BLaER1 treated with 17β-estradiol and CSF1 and Interleukin-3, amounts not matched to agents 10 nM and 100 nM (cell line): ENCODE measurements at regions not wholly inside any gene's neighbourhood (a gene's known extent, or its start where the extent isn't known, plus 50 kb on each side); places are given as distances from the start of the nearest gene placed in this dataset.
"Not testable (repeated sequence)": the region's sequence is repeated elsewhere in the genome, so short reads cannot be mapped to it uniquely, and the experiment has no call there.

Experiments used
- H3K27ac ChIP-seq, 11 experiments: shearing (Covaris generic); formaldehyde crosslinking; 2 replicates each; pipeline ENCODE4 v1.8.1; 2022
- H3K27me3 ChIP-seq, 11 experiments: shearing (Covaris generic); formaldehyde crosslinking; 2 replicates each; pipeline ENCODE4 v1.8.1; 2022
- H3K36me3 ChIP-seq, 11 experiments: shearing (Covaris generic); formaldehyde crosslinking; 2 replicates each; pipeline ENCODE4 v1.8.1; 2022
- H3K4me1 ChIP-seq, 10 experiments: shearing (Covaris generic); formaldehyde crosslinking; 2 replicates each; pipeline ENCODE4 v1.8.1; 2022
- H3K4me2 ChIP-seq, 11 experiments: shearing (Covaris generic); formaldehyde crosslinking; 2 replicates each; pipeline ENCODE4 v1.8.1; 2022
- H3K4me3 ChIP-seq, 10 experiments: shearing (Covaris generic); formaldehyde crosslinking; 2 replicates each; pipeline ENCODE4 v1.8.1; 2022
- H3K9ac ChIP-seq, 11 experiments: shearing (Covaris generic); formaldehyde crosslinking; 2 replicates each; pipeline ENCODE4 v1.8.1; 2022
- H3K9me3 ChIP-seq, 11 experiments: shearing (Covaris generic); formaldehyde crosslinking; replicated peaks in 1 of 11; 2 replicates each; pipeline ENCODE4 v1.8.1; 2022
- H4K20me1 ChIP-seq, 11 experiments: shearing (Covaris generic); formaldehyde crosslinking; 2 replicates each; pipeline ENCODE4 v1.8.1; 2022
- Cebpa-rat ChIP-seq, 11 experiments: shearing (Covaris generic); IDR thresholded peaks; 2 replicates each; pipeline ENCODE4 v1.8.1; 2022

GRCh38 chr6:115241373-115241772 lies 819.3 kb downstream of the FRK start:
- no peak overlapping the region for H3K4me3 ChIP-seq
- H3K9me3 ChIP-seq = peaks cover 0 to 13% (median 9%) of the 10 kb centered on the region in 11 experiments; a peak in 13 of 22 replicates
- H3K4me1 ChIP-seq = no peaks in the 10 kb centered on the region
- no peaks in the 10 kb centered on the region for H4K20me1 ChIP-seq
- no peak overlapping the region for H3K9ac ChIP-seq
- no peaks in the 10 kb centered on the region for H3K27me3 ChIP-seq
- TF ChIP-seq Cebpa-rat (IDR thresholded peaks at IDR 0.05) = no peak
- no peaks in the 10 kb centered on the region for H3K36me3 ChIP-seq
- H3K4me2 ChIP-seq = no peak overlapping the region
- no peak overlapping the region for H3K27ac ChIP-seq

- Histone ChIP-seq H3K27ac (no peak overlapping the region), H3K4me3 (no peak overlapping the region), H3K36me3 (no peaks in the 10 kb centered on the region), H3K9me3 (no peaks in the 10 kb centered on the region), H3K4me2 (no peak overlapping the region), H3K9ac (no peak overlapping the region), H3K4me1 (no peaks in the 10 kb centered on the region), H4K20me1 (no peaks in the 10 kb centered on the region), H3K27me3 (no peaks in the 10 kb centered on the region)
- no peak for TF ChIP-seq Cebpa-rat (IDR thresholded peaks at IDR 0.05)
These were observed 839.5 kb downstream of the FRK start for GRCh38 chr6:115221198-115221597.

- no peak for TF ChIP-seq Cebpa-rat (IDR thresholded peaks at IDR 0.05)
- H3K4me2 ChIP-seq = no peak overlapping the region
- no peaks in the 10 kb centered on the region for H3K9me3 ChIP-seq
- no peaks in the 10 kb centered on the region for H4K20me1 ChIP-seq
- H3K4me3 ChIP-seq = no peak overlapping the region
- no peaks in the 10 kb centered on the region for H3K4me1 ChIP-seq
- H3K36me3 ChIP-seq = no peaks in the 10 kb centered on the region
- H3K27me3 ChIP-seq = no peaks in the 10 kb centered on the region
- no peak overlapping the region for H3K27ac ChIP-seq
- no peak overlapping the region for H3K9ac ChIP-seq
These were observed 840.0 kb downstream of the FRK start for GRCh38 chr6:115220551-115221159.

- H3K27ac ChIP-seq = no peak overlapping the region
- no peaks in the 10 kb centered on the region for H4K20me1 ChIP-seq
- no peak overlapping the region for H3K9ac ChIP-seq
- H3K4me1 ChIP-seq = no peaks in the 10 kb centered on the region
- no peaks in the 10 kb centered on the region for H3K9me3 ChIP-seq
- no peaks in the 10 kb centered on the region for H3K27me3 ChIP-seq
- TF ChIP-seq Cebpa-rat (IDR thresholded peaks at IDR 0.05) = no peak
- H3K4me3 ChIP-seq = no peak overlapping the region
- no peak overlapping the region for H3K4me2 ChIP-seq
- no peaks in the 10 kb centered on the region for H3K36me3 ChIP-seq
These were observed 841.0 kb downstream of the FRK start for GRCh38 chr6:115219645-115220044.

GRCh38 chr6:115216835-115217234 lies 843.9 kb downstream of the FRK start:
- peaks cover 0 to 3% (median 0%) of the 10 kb centered on the region in 11 experiments; a peak in 1 of 22 replicates for H3K9me3 ChIP-seq

GRCh38 chr6:115214283-115214682 lies 846.4 kb downstream of the FRK start:
- no peaks in the 10 kb centered on the region for H3K27me3 ChIP-seq

More at GRCh38 chr6:115216835-115217234, 843.9 kb downstream of the FRK start:
- Histone ChIP-seq H3K27ac (no peak overlapping the region), H3K9ac (no peak overlapping the region), H3K4me2 (no peak overlapping the region), H3K27me3 (no peaks in the 10 kb centered on the region), H3K4me3 (no peak overlapping the region), H3K4me1 (no peaks in the 10 kb centered on the region), H4K20me1 (no peaks in the 10 kb centered on the region), H3K36me3 (no peaks in the 10 kb centered on the region)
- TF ChIP-seq Cebpa-rat (IDR thresholded peaks at IDR 0.05) = no peak

GRCh38 chr6:115203381-115203780 lies 857.3 kb downstream of the FRK start:
- Histone ChIP-seq H3K4me3 (no peak overlapping the region), H3K9me3 (peaks cover 3 to 13% (median 6%) of the 10 kb centered on the region in 11 experiments; a peak in 19 of 22 replicates), H3K9ac (no peak overlapping the region), H3K36me3 (no peaks in the 10 kb centered on the region), H3K27ac (no peak overlapping the region), H3K27me3 (no peaks in the 10 kb centered on the region), H3K4me2 (no peak overlapping the region), H3K4me1 (no peaks in the 10 kb centered on the region), H4K20me1 (no peaks in the 10 kb centered on the region)
- no peak for TF ChIP-seq Cebpa-rat (IDR thresholded peaks at IDR 0.05)

More at GRCh38 chr6:115214283-115214682, 846.4 kb downstream of the FRK start:
- no peak for TF ChIP-seq Cebpa-rat (IDR thresholded peaks at IDR 0.05)
- no peak overlapping the region for H3K27ac ChIP-seq
- no peaks in the 10 kb centered on the region for H4K20me1 ChIP-seq
- no peaks in the 10 kb centered on the region for H3K36me3 ChIP-seq
- peaks cover 0 to 3% (median 0%) of the 10 kb centered on the region in 11 experiments; a peak in 2 of 22 replicates for H3K9me3 ChIP-seq
- H3K4me3 ChIP-seq = no peak overlapping the region
- no peak overlapping the region for H3K9ac ChIP-seq
- no peaks in the 10 kb centered on the region for H3K4me1 ChIP-seq
- H3K4me2 ChIP-seq = no peak overlapping the region

- Histone ChIP-seq H3K27ac (no peak overlapping the region), H3K36me3 (no peaks in the 10 kb centered on the region)
- no peak for TF ChIP-seq Cebpa-rat (IDR thresholded peaks at IDR 0.05)
These were observed 852.3 kb upstream of the HS3ST5 start for GRCh38 chr6:115194981-115195638.

GRCh38 chr6:115191989-115192388 lies 849.2 kb upstream of the HS3ST5 start:
- no peaks in the 10 kb centered on the region for H3K36me3 ChIP-seq
- H3K27me3 ChIP-seq = no peaks in the 10 kb centered on the region
- no peaks in the 10 kb centered on the region for H3K4me1 ChIP-seq
- no peak overlapping the region for H3K4me2 ChIP-seq
- no peak for TF ChIP-seq Cebpa-rat (IDR thresholded peaks at IDR 0.05)
- H4K20me1 ChIP-seq = no peaks in the 10 kb centered on the region
- no peak overlapping the region for H3K4me3 ChIP-seq
- no peak overlapping the region for H3K9ac ChIP-seq
- no peaks in the 10 kb centered on the region for H3K9me3 ChIP-seq
- H3K27ac ChIP-seq = no peak overlapping the region

More at GRCh38 chr6:115194981-115195638, 852.3 kb upstream of the HS3ST5 start:
- no peak overlapping the region for H3K9ac ChIP-seq
- no peak overlapping the region for H3K4me3 ChIP-seq
- no peak overlapping the region for H3K4me2 ChIP-seq
- no peaks in the 10 kb centered on the region for H4K20me1 ChIP-seq
- no peaks in the 10 kb centered on the region for H3K4me1 ChIP-seq
- no peaks in the 10 kb centered on the region for H3K27me3 ChIP-seq
- H3K9me3 ChIP-seq = peaks cover 10 to 24% (median 14%) of the 10 kb centered on the region in 11 experiments; a peak in 21 of 22 replicates

GRCh38 chr6:115190534-115190933 lies 847.7 kb upstream of the HS3ST5 start:
- H3K9me3 ChIP-seq = no peaks in the 10 kb centered on the region

GRCh38 chr6:115175456-115175855 lies 832.6 kb upstream of the HS3ST5 start:
- not testable (repeated sequence) for H3K27ac ChIP-seq, H4K20me1 ChIP-seq, H3K9ac ChIP-seq, H3K4me2 ChIP-seq, H3K36me3 ChIP-seq, H3K9me3 ChIP-seq, H3K27me3 ChIP-seq, H3K4me1 ChIP-seq, H3K4me3 ChIP-seq

More at GRCh38 chr6:115190534-115190933, 847.7 kb upstream of the HS3ST5 start:
- Histone ChIP-seq H3K4me3 (no peak overlapping the region), H3K27me3 (no peaks in the 10 kb centered on the region), H3K9ac (no peak overlapping the region), H4K20me1 (no peaks in the 10 kb centered on the region), H3K27ac (no peak overlapping the region), H3K4me2 (no peak overlapping the region), H3K4me1 (no peaks in the 10 kb centered on the region), H3K36me3 (no peaks in the 10 kb centered on the region)
- TF ChIP-seq Cebpa-rat (IDR thresholded peaks at IDR 0.05) = no peak

GRCh38 chr6:115165912-115166311 lies 823.1 kb upstream of the HS3ST5 start:
- H3K27me3 ChIP-seq, H4K20me1 ChIP-seq, H3K4me3 ChIP-seq, H3K9me3 ChIP-seq, H3K36me3 ChIP-seq, H3K9ac ChIP-seq, H3K27ac ChIP-seq, H3K4me2 ChIP-seq, H3K4me1 ChIP-seq: not testable (repeated sequence)
